Sigmoid colon (tissue), 6 donors: ENCODE measurements at regions not wholly inside any gene's neighbourhood (a gene's known extent, or its start where the extent isn't known, plus 50 kb on each side); places are given as distances from the start of the nearest gene placed in this dataset.

ENCODE experiments used
- DNase-seq: peaks from one replicate; pipeline ENCODE4 v3.0.0-alpha.2; 2019
- H3K27ac ChIP-seq, 4 donors: fragments of 200-600 bp; sonication (generic); one replicate each; pipeline ENCODE4 v1.5.1; 2016 to 2019; ENCODE audit warnings: mild to moderate bottlenecking in 1 of 4
- H3K27me3 ChIP-seq, 3 donors: fragments of 200-600 bp; sonication (generic); one replicate each; pipeline ENCODE4 v1.5.1; 2019; ENCODE audit warnings: mild to moderate bottlenecking in 1 of 3
- H3K36me3 ChIP-seq, 4 donors: fragments of 200-600 bp; sonication (generic); one replicate each; pipeline ENCODE4 v1.5.1; 2016 to 2019
- H3K4me1 ChIP-seq, 4 donors: fragments of 200-600 bp; sonication (generic); one replicate each; pipeline ENCODE4 v1.5.1; 2017 to 2019
- H3K4me3 ChIP-seq, 4 donors: fragments of 200-600 bp; sonication (generic); one replicate each; pipeline ENCODE4 v1.5.1; 2017 to 2019; ENCODE audit warnings: mild to moderate bottlenecking in 2 of 4, moderate library complexity in 1 of 4
- H3K9me3 ChIP-seq, 4 donors: fragments of 200-600 bp in 3 of 4; sonication (generic) in 3 of 4; one replicate each; pipeline versions ENCODE4 v1.5.1 to v1.6.1; 2013 to 2019
- CTCF ChIP-seq, 4 experiments: fragments of 450-650 bp in 3 of 4; fragments of 200-600 bp in 1 of 4; IDR thresholded peaks; one replicate each; pipeline ENCODE4 v1.5.1; 2016 to 2019; ENCODE audit warnings: antibody characterized with exemption in 4 of 4, mild to moderate bottlenecking in 3 of 4, moderate library complexity in 2 of 4
- EP300 ChIP-seq, 4 donors: sonication (generic); formaldehyde crosslinking; IDR thresholded peaks; one replicate each; pipeline ENCODE4 v1.6.1; 2017; ENCODE audit warnings: antibody characterized with exemption in 4 of 4
- POLR2A ChIP-seq, 2 donors: fragments of 450-650 bp; IDR thresholded peaks; one replicate each; pipeline ENCODE4 v1.6.1; 2016; ENCODE audit warnings: antibody characterized with exemption in 2 of 2, mild to moderate bottlenecking in 2 of 2, moderate library complexity in 2 of 2
- POLR2AphosphoS5 ChIP-seq, 4 donors: sonication (generic); formaldehyde crosslinking; IDR thresholded peaks; one replicate each; pipeline ENCODE4 v1.6.1; 2017; ENCODE audit warnings: antibody characterized with exemption in 4 of 4
- WGBS, 2 donors: extraction: QIAGEN DNeasy Blood & Tissue Kit; methylation state at CpG; one replicate each; pipeline ENCODE4 v1.1.7; 2013; 5-methylcytosine and 5-hydroxymethylcytosine counted together
- intact Hi-C: fragments of 100-400 bp; cut with DNase I; formaldehyde crosslinking; loops from one replicate; pipeline ENCODE4 v1.15.1; 2023
- donor health status: healthy with polysubstance abuse.
- donor health status: healthy.

GRCh38 chr5:68582284-68582683, 366.7 kb downstream of the PIK3R1 start:
- Histone ChIP-seq H3K27me3 (no peaks in the 10 kb centered on the region), H3K9me3 (peaks cover 0 to 3% (median 1%) of the 10 kb centered on the region in 4 donors), H3K4me3 (no peak overlapping the region), H3K27ac (no peak overlapping the region), H3K4me1 (no peaks in the 10 kb centered on the region), H3K36me3 (no peaks in the 10 kb centered on the region)
- no peak for DNase-seq
- 43 to 92% methylated on average over 1 of the region's 1 CpG for WGBS, 2 donors
- intact Hi-C loops = no loop called here
- TF ChIP-seq CTCF (IDR thresholded peaks at IDR 0.05) = no peak
- TF ChIP-seq POLR2A (IDR thresholded peaks at IDR 0.05) = no peak
- TF ChIP-seq POLR2AphosphoS5 (IDR thresholded peaks at IDR 0.05) = no peak
- TF ChIP-seq EP300 (IDR thresholded peaks at IDR 0.05) = no peak

- Histone ChIP-seq H3K36me3 (no peaks in the 10 kb centered on the region), H3K27me3 (no peaks in the 10 kb centered on the region), H3K27ac (no peak overlapping the region), H3K4me1 (no peaks in the 10 kb centered on the region), H3K4me3 (no peak overlapping the region), H3K9me3 (no peaks in the 10 kb centered on the region)
- DNase-seq = no peak
- TF ChIP-seq POLR2AphosphoS5 (IDR thresholded peaks at IDR 0.05) (no peak), EP300 (IDR thresholded peaks at IDR 0.05) (no peak), CTCF (IDR thresholded peaks at IDR 0.05) (no peak), POLR2A (IDR thresholded peaks at IDR 0.05) (no peak)
- intact Hi-C loops = no loop called here
Measured at GRCh38 chr5:68587171-68587570, 371.6 kb downstream of the PIK3R1 start.

- intact Hi-C loops = no loop called here
- Histone ChIP-seq H3K4me3 (no peak overlapping the region), H3K4me1 (no peaks in the 10 kb centered on the region), H3K36me3 (no peaks in the 10 kb centered on the region), H3K9me3 (no peaks in the 10 kb centered on the region), H3K27me3 (no peaks in the 10 kb centered on the region), H3K27ac (no peak overlapping the region)
- DNase-seq = no peak
- WGBS, 2 donors = 91% methylated on average over 4 of the region's 4 CpGs
- no peak for TF ChIP-seq CTCF (IDR thresholded peaks at IDR 0.05)
- no peak for TF ChIP-seq POLR2A (IDR thresholded peaks at IDR 0.05)
- no peak for TF ChIP-seq EP300 (IDR thresholded peaks at IDR 0.05)
- no peak for TF ChIP-seq POLR2AphosphoS5 (IDR thresholded peaks at IDR 0.05)
Measured at GRCh38 chr5:68591850-68592249, 376.3 kb downstream of the PIK3R1 start.

- WGBS, 2 donors = 71 to 94% methylated on average over 3 of the region's 3 CpGs
- TF ChIP-seq POLR2AphosphoS5 (IDR thresholded peaks at IDR 0.05) = no peak
- Histone ChIP-seq H3K27ac (no peak overlapping the region), H3K4me1 (no peaks in the 10 kb centered on the region), H3K9me3 (no peaks in the 10 kb centered on the region), H3K27me3 (no peaks in the 10 kb centered on the region), H3K36me3 (no peaks in the 10 kb centered on the region), H3K4me3 (no peak overlapping the region)
- intact Hi-C loops = no loop called here
- DNase-seq = no peak
Measured at GRCh38 chr5:68592351-68592750, 376.8 kb downstream of the PIK3R1 start.

- no peaks in the 10 kb centered on the region for H3K27me3 ChIP-seq
- 79 to 84% methylated on average over 5 of the region's 5 CpGs for WGBS, 2 donors
- no peak for DNase-seq
- intact Hi-C loops = no loop called here
- H3K9me3 ChIP-seq = no peaks in the 10 kb centered on the region
- H3K27ac ChIP-seq = no peak overlapping the region
- H3K36me3 ChIP-seq = no peaks in the 10 kb centered on the region
- no peak for TF ChIP-seq CTCF (IDR thresholded peaks at IDR 0.05)
- TF ChIP-seq POLR2A (IDR thresholded peaks at IDR 0.05) = no peak
- no peak for TF ChIP-seq EP300 (IDR thresholded peaks at IDR 0.05)
- TF ChIP-seq POLR2AphosphoS5 (IDR thresholded peaks at IDR 0.05) = no peak
- no peak overlapping the region for H3K4me3 ChIP-seq
- no peaks in the 10 kb centered on the region for H3K4me1 ChIP-seq
Measured at GRCh38 chr5:68593211-68593671, 377.7 kb downstream of the PIK3R1 start.
